Skeletal muscle tissue (tissue), 3 donors: ENCODE measurements at regions not wholly inside any gene's neighbourhood (a gene's known extent, or its start where the extent isn't known, plus 50 kb on each side); places are given as distances from the start of the nearest gene placed in this dataset.

Source experiments
- H3K27ac ChIP-seq: one replicate; pipeline ENCODE4 v1.7.0; 2013; ENCODE audit warnings: mild to moderate bottlenecking, low read depth, low read length, inconsistent platforms
- H3K27me3 ChIP-seq, 3 donors: one replicate each; pipeline ENCODE4 v1.7.0; 2013; ENCODE audit warnings: low read length in 3 of 3; ENCODE audit not compliant: control insufficient read depth in 3 of 3, insufficient read depth in 3 of 3
- H3K36me3 ChIP-seq, 3 donors: one replicate each; pipeline ENCODE4 v1.7.0; 2013; ENCODE audit warnings: low read length in 3 of 3; ENCODE audit not compliant: control insufficient read depth in 3 of 3, insufficient read depth in 3 of 3
- H3K4me1 ChIP-seq, 3 donors: one replicate each; pipeline ENCODE4 v1.7.0; 2013; ENCODE audit warnings: low read length in 3 of 3, mild to moderate bottlenecking in 3 of 3; ENCODE audit not compliant: control insufficient read depth in 3 of 3, insufficient read depth in 3 of 3
- H3K4me3 ChIP-seq, 3 donors: one replicate each; pipeline ENCODE4 v1.7.0; 2013; ENCODE audit warnings: low read length in 3 of 3
- H3K9ac ChIP-seq, 3 donors: one replicate each; pipeline ENCODE4 v1.7.0; 2013; ENCODE audit warnings: low read length in 3 of 3, mild to moderate bottlenecking in 3 of 3, moderate library complexity in 2 of 3, low read depth in 1 of 3
- H3K9me3 ChIP-seq, 3 donors: one replicate each; pipeline ENCODE4 v1.7.0; 2013; ENCODE audit warnings: low read length in 3 of 3; ENCODE audit not compliant: control insufficient read depth in 3 of 3
- donor health status: Osteomylitis.

GRCh38 chr3:163626753-163627152 lies 1451.5 kb downstream of the SI start:
- Histone ChIP-seq H3K4me3 (no peak overlapping the region), H3K27ac (no peak overlapping the region), H3K9ac (no peak overlapping the region), H3K4me1 (no peaks in the 10 kb centered on the region), H3K27me3 (no peaks in the 10 kb centered on the region), H3K36me3 (no peaks in the 10 kb centered on the region), H3K9me3 (no peaks in the 10 kb centered on the region)

DNA sequence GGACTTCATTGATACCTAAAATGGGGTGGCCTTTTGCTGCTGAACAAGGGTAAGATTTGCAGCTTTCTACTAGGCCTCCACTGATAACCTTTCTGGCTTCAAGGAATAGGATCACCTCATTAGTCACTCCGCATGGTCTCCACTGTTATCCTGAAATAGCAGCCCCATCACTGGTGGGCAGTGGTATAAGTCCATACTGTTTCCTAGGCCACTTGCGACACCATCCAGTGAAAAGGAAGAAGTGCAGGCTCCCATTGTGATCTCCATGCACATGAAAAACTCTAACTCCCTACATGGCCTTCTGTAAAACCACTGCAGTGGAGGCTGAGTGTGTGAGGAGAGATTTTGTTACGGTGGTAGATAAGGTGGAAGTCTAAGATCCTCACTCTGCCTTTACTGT lies 1455.9 kb downstream of the SI start:
- Histone ChIP-seq H3K4me3 (no peak overlapping the region), H3K27ac (no peak overlapping the region), H3K9me3 (no peaks in the 10 kb centered on the region), H3K27me3 (no peaks in the 10 kb centered on the region), H3K9ac (no peak overlapping the region), H3K4me1 (no peaks in the 10 kb centered on the region), H3K36me3 (no peaks in the 10 kb centered on the region)

DNA sequence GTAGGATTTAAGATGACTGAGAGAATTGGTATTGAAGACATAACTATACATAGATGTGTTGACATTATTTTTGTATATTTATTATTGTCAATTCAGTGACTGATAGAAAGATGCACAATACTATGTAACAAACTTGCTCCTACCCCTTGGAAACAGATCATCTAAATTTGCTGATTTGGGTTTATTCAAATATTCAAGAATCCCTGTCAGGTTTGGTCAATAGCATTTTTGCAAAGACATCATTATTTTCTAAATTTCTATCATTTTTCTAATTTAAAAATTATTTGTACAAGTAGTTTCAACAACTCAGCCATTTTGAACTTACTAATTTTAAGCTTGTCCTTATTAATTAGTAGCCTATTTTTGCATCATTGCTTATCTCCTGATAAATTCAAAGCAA lies 1463.4 kb downstream of the SI start:
- H3K4me3 ChIP-seq = no peak overlapping the region
- H3K4me1 ChIP-seq = no peaks in the 10 kb centered on the region
- no peak overlapping the region for H3K9ac ChIP-seq

DNA sequence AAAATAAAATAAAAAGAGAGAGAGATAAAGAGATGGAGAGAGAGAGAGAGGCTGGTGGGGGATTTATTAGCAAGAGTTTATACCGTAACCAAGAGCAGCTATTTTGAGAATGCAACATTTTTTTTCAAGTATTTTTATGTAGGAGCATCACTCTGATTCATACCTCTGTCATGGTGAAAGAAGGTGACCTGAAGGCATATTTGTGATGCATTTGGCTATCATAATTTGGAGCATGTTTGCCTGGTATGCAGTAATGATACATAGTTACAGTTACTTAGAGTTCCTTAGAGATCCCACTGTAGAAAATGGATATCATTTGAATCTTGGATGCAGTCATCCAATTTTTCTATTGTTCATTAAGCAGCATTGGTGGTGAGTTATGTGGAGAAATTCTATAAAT lies 1472.4 kb downstream of the SI start:
- no peak overlapping the region for H3K4me3 ChIP-seq
- no peaks in the 10 kb centered on the region for H3K27me3 ChIP-seq
- H3K9ac ChIP-seq = no peak overlapping the region
- H3K27ac ChIP-seq = no peak overlapping the region
- H3K9me3 ChIP-seq = no peaks in the 10 kb centered on the region
- H3K4me1 ChIP-seq = no peaks in the 10 kb centered on the region
- no peaks in the 10 kb centered on the region for H3K36me3 ChIP-seq

More for the DNA sequence above, 1463.4 kb downstream of the SI start:
- H3K27me3 ChIP-seq = no peaks in the 10 kb centered on the region
- H3K36me3 ChIP-seq = no peaks in the 10 kb centered on the region
- no peak overlapping the region for H3K27ac ChIP-seq
- H3K9me3 ChIP-seq = no peaks in the 10 kb centered on the region

DNA sequence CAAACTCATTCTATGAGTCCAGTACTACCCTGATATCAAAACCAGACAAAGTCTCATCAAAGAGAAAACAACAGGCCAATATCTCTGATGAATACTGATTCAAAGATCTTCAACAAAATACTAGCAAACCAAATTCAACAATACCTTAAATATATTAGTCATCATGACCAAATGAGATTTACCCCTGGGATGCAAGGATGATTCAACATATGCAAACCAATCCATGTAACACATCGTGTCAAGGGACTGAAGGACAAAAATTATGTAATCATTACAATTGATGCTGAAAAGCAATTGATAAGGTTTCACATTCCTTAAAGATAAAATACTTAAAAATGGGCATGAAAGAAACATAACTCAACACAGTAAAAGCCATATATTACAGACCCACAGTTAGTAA lies 1476.9 kb downstream of the SI start:
- Histone ChIP-seq H3K27ac (no peak overlapping the region), H3K9ac (no peak overlapping the region), H3K4me3 (no peak overlapping the region), H3K36me3 (no peaks in the 10 kb centered on the region), H3K4me1 (no peaks in the 10 kb centered on the region), H3K9me3 (no peaks in the 10 kb centered on the region), H3K27me3 (no peaks in the 10 kb centered on the region)

DNA sequence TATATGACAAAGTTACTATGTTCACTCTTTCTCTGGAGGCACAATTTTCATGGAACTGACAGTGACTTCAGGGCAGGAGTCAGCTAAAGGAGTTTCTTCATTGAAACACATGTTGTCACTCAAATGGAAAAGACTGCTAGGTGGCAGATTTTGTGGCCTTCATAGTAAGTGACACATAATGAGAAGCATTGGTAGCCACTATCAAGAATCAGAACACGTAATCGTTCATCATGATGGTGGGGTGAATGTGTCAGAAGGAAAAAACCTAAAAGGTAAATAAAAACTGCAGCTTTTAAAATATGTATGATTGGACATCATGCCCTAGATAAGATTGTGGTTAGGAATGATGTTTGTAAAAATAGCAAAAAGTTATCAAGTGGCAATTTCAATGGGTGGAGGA lies 1491.0 kb downstream of the SI start:
- Histone ChIP-seq H3K9ac (no peak overlapping the region), H3K27ac (no peak overlapping the region), H3K9me3 (peaks cover 0 to 3% (median 0%) of the 10 kb centered on the region in 3 donors), H3K36me3 (no peaks in the 10 kb centered on the region), H3K4me1 (no peaks in the 10 kb centered on the region), H3K27me3 (no peaks in the 10 kb centered on the region), H3K4me3 (no peak overlapping the region)

DNA sequence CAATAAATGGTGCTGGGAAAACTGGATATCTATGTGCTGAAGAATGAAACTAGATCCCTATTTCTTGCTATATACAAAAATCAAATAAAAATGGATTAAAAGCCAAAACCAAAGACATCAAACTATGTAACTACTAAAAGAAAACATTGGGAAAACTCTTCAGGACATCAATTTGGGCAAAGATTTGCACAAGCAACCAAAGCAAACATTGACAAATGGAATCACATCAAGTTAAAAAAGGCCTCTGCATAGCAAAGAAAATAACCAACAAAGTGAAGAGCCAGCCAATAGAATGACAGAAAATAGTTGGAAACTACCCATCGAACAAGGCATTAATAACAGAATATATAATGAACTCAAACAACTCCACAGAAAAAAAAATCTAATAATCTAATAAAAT lies 1495.3 kb downstream of the SI start:
- no peaks in the 10 kb centered on the region for H3K27me3 ChIP-seq
- no peaks in the 10 kb centered on the region for H3K9me3 ChIP-seq
- no peak overlapping the region for H3K4me3 ChIP-seq
- H3K36me3 ChIP-seq = no peaks in the 10 kb centered on the region
- H3K4me1 ChIP-seq = no peaks in the 10 kb centered on the region
- no peak overlapping the region for H3K9ac ChIP-seq
- H3K27ac ChIP-seq = no peak overlapping the region

- Histone ChIP-seq H3K27me3 (no peaks in the 10 kb centered on the region), H3K9ac (no peak overlapping the region), H3K4me3 (no peak overlapping the region), H3K4me1 (no peaks in the 10 kb centered on the region), H3K27ac (no peak overlapping the region), H3K9me3 (no peaks in the 10 kb centered on the region), H3K36me3 (no peaks in the 10 kb centered on the region)
Measured at GRCh38 chr3:163577271-163577670, 1501.0 kb downstream of the SI start.

DNA sequence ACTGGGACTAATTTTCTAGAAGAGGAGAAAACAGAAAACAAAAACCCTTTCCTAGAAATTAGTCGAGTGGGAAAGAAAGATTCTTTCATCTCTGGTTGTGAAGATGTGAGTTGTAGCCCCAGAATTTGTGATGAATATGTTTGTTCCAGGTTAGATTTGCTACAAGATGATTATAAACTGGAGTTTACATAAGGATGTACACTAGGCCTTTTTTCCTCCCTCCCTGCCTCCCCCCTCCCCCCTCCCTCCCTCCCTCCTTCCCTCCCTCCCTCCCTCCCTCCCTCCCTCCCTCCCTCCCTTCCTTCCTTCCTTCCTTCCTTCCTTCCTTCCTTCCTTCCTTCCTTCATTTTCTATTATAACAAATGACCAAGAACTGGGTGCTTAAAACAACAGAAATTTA lies 1502.0 kb downstream of the SI start:
- no peak overlapping the region for H3K9ac ChIP-seq
- no peaks in the 10 kb centered on the region for H3K9me3 ChIP-seq
- H3K27me3 ChIP-seq = no peaks in the 10 kb centered on the region
- no peaks in the 10 kb centered on the region for H3K4me1 ChIP-seq
- H3K4me3 ChIP-seq = no peak overlapping the region
- H3K36me3 ChIP-seq = no peaks in the 10 kb centered on the region
- no peak overlapping the region for H3K27ac ChIP-seq

- no peaks in the 10 kb centered on the region for H3K27me3 ChIP-seq
- H3K9me3 ChIP-seq = no peaks in the 10 kb centered on the region
- no peak overlapping the region for H3K27ac ChIP-seq
- no peak overlapping the region for H3K9ac ChIP-seq
- H3K4me3 ChIP-seq = no peak overlapping the region
- H3K36me3 ChIP-seq = no peaks in the 10 kb centered on the region
- no peaks in the 10 kb centered on the region for H3K4me1 ChIP-seq
Measured at GRCh38 chr3:163573324-163573723, 1505.0 kb downstream of the SI start.

- Histone ChIP-seq H3K9me3 (no peaks in the 10 kb centered on the region), H3K27me3 (no peaks in the 10 kb centered on the region), H3K27ac (no peak overlapping the region), H3K9ac (no peak overlapping the region), H3K4me1 (no peaks in the 10 kb centered on the region), H3K36me3 (no peaks in the 10 kb centered on the region), H3K4me3 (no peak overlapping the region)
Measured at GRCh38 chr3:163572856-163573255, 1505.4 kb downstream of the SI start.
